Esophagus (tissue), 2 donors: ENCODE measurements at regions not wholly inside any gene's neighbourhood (a gene's known extent, or its start where the extent isn't known, plus 50 kb on each side); places are given as distances from the start of the nearest gene placed in this dataset.
"Not testable (repeated sequence)": the region's sequence is repeated elsewhere in the genome, so short reads cannot be mapped to it uniquely, and the experiment has no call there.

Experiments used
- H3K27ac ChIP-seq, 2 donors: one replicate each; pipeline ENCODE4 v1.5.1; 2013; ENCODE audit warnings: low read depth in 2 of 2, mild to moderate bottlenecking in 2 of 2, inconsistent platforms in 1 of 2, low read length in 1 of 2, moderate library complexity in 1 of 2
- H3K27me3 ChIP-seq, 2 donors: one replicate each; pipeline ENCODE4 v1.6.1; 2013; ENCODE audit warnings: low read length in 2 of 2, control low read depth in 1 of 2, mild to moderate bottlenecking in 1 of 2; ENCODE audit not compliant: insufficient read depth in 2 of 2, control insufficient read depth in 1 of 2
- H3K36me3 ChIP-seq, 2 donors: one replicate each; pipeline ENCODE4 v1.6.1; 2013; ENCODE audit warnings: low read length in 1 of 2; ENCODE audit not compliant: control insufficient read depth in 2 of 2, insufficient read depth in 2 of 2
- H3K4me1 ChIP-seq, 2 donors: one replicate each; pipeline ENCODE4 v1.6.1; 2013; ENCODE audit warnings: low read length in 1 of 2; ENCODE audit not compliant: control insufficient read depth in 2 of 2, insufficient read depth in 2 of 2
- H3K4me3 ChIP-seq, 2 donors: one replicate each; pipeline ENCODE4 v1.5.1; 2013; ENCODE audit warnings: low read length in 2 of 2, mild to moderate bottlenecking in 2 of 2, low read depth in 1 of 2, moderate library complexity in 1 of 2
- H3K9me3 ChIP-seq, 2 donors: one replicate each; pipeline ENCODE4 v1.6.1; 2013; ENCODE audit warnings: mild to moderate bottlenecking in 2 of 2, low read depth in 1 of 2, low read length in 1 of 2, moderate library complexity in 1 of 2; ENCODE audit not compliant: control insufficient read depth in 2 of 2, insufficient read depth in 1 of 2
- WGBS, 2 donors: extraction: QIAGEN DNeasy Blood & Tissue Kit; methylation state at CpG; one replicate each; pipeline ENCODE4 v1.1.7; 2013; 5-methylcytosine and 5-hydroxymethylcytosine counted together
- donor health status: healthy with polysubstance abuse.
- donor health status: Bipolar disorder and iron deficiency.

GRCh38 chr10:113479346-113480080 is 73.3 kb upstream of the HABP2 start:
- Histone ChIP-seq H3K9me3 (peaks cover 9 to 20% of the 10 kb centered on the region in 2 donors), H3K4me3 (no peak overlapping the region), H3K27me3 (no peaks in the 10 kb centered on the region), H3K4me1 (peaks cover 0 to 3% of the 10 kb centered on the region in 2 donors), H3K27ac (no peak overlapping the region), H3K36me3 (no peaks in the 10 kb centered on the region)
- 92 to 97% methylated on average over 9 of the region's 9 CpGs for WGBS, 2 donors

DNA sequence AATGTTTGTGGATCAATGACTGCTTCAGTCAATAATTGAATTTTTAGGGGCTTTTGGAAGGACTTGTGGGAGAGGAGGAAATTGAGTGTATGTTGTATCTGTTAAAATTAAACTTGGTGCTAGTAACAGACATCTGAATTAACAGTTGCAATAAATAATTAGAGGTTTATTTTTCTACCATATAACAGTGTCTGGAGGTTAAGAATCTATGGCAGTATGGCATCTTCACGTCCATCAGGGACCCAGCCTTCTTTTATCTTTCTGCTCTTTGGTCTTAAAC is 72.8 kb upstream of the HABP2 start:
- 41 to 63% methylated on average over 1 of the region's 1 CpG for WGBS, 2 donors
- Histone ChIP-seq H3K27ac (no peak overlapping the region), H3K4me1 (peaks cover 0 to 3% of the 10 kb centered on the region in 2 donors), H3K27me3 (no peaks in the 10 kb centered on the region), H3K36me3 (no peaks in the 10 kb centered on the region), H3K9me3 (peaks cover 9 to 20% of the 10 kb centered on the region in 2 donors), H3K4me3 (no peak overlapping the region)

DNA sequence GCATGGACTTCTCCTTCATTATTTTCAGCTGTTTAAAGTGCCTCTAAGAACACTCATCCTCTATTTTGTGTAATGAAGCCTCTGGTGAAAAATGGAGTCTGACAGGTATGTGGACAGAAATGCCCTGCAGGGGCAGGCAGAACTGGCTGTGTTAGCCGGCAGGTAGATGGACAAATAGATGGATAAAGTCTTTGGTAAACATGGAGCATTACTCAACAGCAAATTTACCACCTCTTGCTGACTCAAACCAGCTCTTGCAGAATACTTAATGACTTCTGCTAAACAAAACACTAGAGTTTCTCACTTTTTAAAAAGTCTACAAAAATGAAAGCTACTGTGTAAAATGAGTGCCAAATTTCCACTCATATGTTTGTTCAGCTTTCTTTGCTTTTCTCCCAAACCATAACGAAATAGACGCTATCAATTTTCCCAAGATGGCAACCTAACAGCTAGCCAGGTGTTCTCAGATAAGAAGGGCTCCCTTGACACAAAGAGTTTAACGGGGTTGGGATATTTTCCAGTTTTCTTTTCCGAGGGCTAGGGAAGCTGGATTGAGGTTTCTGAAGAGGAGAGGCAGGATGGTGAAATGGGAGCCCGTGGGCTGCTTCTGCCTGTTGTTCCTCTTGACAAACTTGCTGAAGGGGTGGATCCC is 71.9 kb upstream of the HABP2 start:
- Histone ChIP-seq H3K4me1 (peaks cover 0 to 3% of the 10 kb centered on the region in 2 donors), H3K9me3 (peaks cover 9 to 20% of the 10 kb centered on the region in 2 donors), H3K4me3 (no peak overlapping the region), H3K27ac (no peak overlapping the region), H3K27me3 (no peaks in the 10 kb centered on the region), H3K36me3 (no peaks in the 10 kb centered on the region)
- WGBS, 2 donors: 42 to 55% methylated on average over 6 of the region's 6 CpGs

DNA sequence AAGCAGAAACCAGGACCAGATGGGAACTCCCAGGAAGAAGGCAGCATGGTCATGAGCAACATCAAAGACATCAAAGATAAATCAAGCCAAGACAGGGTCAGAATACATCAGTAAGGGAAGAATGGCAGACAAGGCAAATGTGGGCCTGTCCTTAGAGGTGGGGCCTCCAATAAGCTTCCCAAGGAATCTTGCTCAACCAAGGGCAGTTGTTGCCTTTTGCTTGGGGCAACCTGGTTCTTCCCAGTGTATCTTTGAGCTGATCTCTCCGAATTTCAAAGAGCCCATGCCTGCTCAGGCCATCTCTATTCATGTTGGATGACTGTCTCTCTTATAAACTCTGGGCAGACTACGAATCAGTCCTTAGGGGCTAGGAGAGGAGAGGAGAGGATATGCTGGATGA is 68.4 kb upstream of the HABP2 start:
- no peaks in the 10 kb centered on the region for H3K27me3 ChIP-seq
- H3K9me3 ChIP-seq: peaks cover 5 to 9% of the 10 kb centered on the region in 2 donors
- H3K27ac ChIP-seq: no peak overlapping the region
- H3K4me1 ChIP-seq: no peaks in the 10 kb centered on the region
- no peaks in the 10 kb centered on the region for H3K36me3 ChIP-seq
- 62 to 69% methylated on average over 2 of the region's 2 CpGs for WGBS, 2 donors
- H3K4me3 ChIP-seq: no peak overlapping the region

DNA sequence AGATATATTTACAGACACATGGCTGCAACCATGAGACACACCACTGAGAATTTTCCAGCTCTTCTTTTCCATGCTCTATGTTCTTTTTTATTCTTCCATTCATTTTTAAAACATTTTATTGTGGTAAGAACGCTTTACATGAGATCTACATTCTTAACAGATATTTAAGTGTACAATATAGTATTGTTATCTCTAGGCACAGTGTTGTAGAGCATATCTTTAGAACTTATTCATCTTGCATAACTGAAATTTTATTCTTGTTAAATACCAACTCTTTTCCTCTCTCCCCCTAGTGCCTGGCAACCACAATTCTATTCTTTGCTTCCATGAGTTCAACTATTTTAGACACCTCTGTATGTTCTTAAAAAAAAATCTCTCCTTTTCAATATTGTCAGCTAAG is 67.1 kb upstream of the HABP2 start:
- 63 to 71% methylated on average over 1 of the region's 1 CpG for WGBS, 2 donors
- no peak overlapping the region for H3K27ac ChIP-seq

DNA sequence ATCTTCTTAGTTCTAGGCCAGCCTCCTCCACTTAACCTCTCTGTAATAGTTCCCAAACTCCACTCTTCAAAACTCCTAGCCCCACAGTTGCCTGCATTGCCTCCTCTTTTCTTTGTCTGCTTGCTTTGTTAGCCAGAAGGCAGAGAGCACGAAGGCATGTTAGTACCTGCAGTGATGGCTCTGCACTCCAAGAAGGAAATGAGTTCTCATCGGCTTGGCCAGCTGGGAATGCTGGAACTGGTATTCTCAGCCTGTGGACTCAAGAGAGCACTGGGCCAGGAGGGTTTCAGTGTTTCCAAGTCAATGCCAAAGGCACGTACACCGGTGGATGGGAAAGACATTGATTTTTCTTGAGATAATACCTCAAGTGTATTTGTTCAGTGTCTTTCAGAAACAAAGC is 66.3 kb upstream of the HABP2 start:
- H3K27me3 ChIP-seq: no peaks in the 10 kb centered on the region
- no peak overlapping the region for H3K4me3 ChIP-seq
- H3K36me3 ChIP-seq: no peaks in the 10 kb centered on the region
- WGBS, 2 donors: 72 to 73% methylated on average over 4 of the region's 4 CpGs
- no peak overlapping the region for H3K27ac ChIP-seq
- H3K4me1 ChIP-seq: no peaks in the 10 kb centered on the region
- peaks cover 0 to 5% of the 10 kb centered on the region in 2 donors for H3K9me3 ChIP-seq

More for the DNA sequence above, 67.1 kb upstream of the HABP2 start:
- peaks cover 0 to 5% of the 10 kb centered on the region in 2 donors for H3K9me3 ChIP-seq
- no peak overlapping the region for H3K4me3 ChIP-seq
- no peaks in the 10 kb centered on the region for H3K27me3 ChIP-seq
- no peaks in the 10 kb centered on the region for H3K4me1 ChIP-seq
- no peaks in the 10 kb centered on the region for H3K36me3 ChIP-seq

DNA sequence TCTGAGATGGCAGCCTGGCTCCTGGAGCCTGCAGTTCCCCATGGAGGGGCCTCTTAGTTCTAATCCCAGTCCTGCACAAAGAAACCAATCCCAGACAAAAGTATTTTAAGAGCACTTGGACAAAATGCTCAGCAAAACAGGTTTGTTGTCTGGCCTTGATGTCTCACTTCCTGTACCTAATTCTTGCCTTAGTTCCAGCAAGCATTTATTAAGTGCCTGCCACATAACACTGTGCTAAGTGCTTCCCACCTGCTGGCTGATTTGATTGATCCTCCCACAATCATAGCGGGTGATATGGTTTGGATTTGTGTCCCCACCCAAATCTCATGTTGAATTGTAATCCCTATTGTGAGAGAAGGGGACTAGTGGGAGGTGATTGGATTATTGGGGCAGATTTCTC is 65.7 kb upstream of the HABP2 start:
- Histone ChIP-seq H3K27me3 (no peaks in the 10 kb centered on the region), H3K36me3 (no peaks in the 10 kb centered on the region), H3K27ac (no peak overlapping the region), H3K4me1 (no peaks in the 10 kb centered on the region), H3K9me3 (peaks cover 0 to 5% of the 10 kb centered on the region in 2 donors), H3K4me3 (no peak overlapping the region)
- WGBS, 2 donors: 69 to 74% methylated on average over 1 of the region's 1 CpG

- Histone ChIP-seq H3K9me3 (peaks cover 0 to 2% of the 10 kb centered on the region in 2 donors), H3K4me3 (no peak overlapping the region), H3K27ac (no peak overlapping the region), H3K27me3 (no peaks in the 10 kb centered on the region), H3K4me1 (no peaks in the 10 kb centered on the region), H3K36me3 (no peaks in the 10 kb centered on the region)
Measured at GRCh38 chr10:113488186-113488585, 64.7 kb upstream of the HABP2 start.

GRCh38 chr10:113489522-113489921 is 63.3 kb upstream of the HABP2 start:
- not testable (repeated sequence) for H3K36me3 ChIP-seq, H3K9me3 ChIP-seq, H3K27me3 ChIP-seq, H3K4me3 ChIP-seq, H3K27ac ChIP-seq, H3K4me1 ChIP-seq
- 49 to 65% methylated on average over 2 of the region's 2 CpGs for WGBS, 2 donors

GRCh38 chr10:113491967-113492565 is 60.8 kb upstream of the HABP2 start:
- H3K27me3 ChIP-seq: no peaks in the 10 kb centered on the region
- no peak overlapping the region for H3K27ac ChIP-seq
- no peak overlapping the region for H3K4me3 ChIP-seq
- H3K9me3 ChIP-seq: no peaks in the 10 kb centered on the region
- peaks cover 0 to 2% of the 10 kb centered on the region in 2 donors for H3K4me1 ChIP-seq
- 12 to 20% methylated on average over 3 of the region's 3 CpGs for WGBS, 2 donors
- no peaks in the 10 kb centered on the region for H3K36me3 ChIP-seq
